HG03520 (cell line): ENCODE measurements at regions not wholly inside any gene's neighbourhood (a gene's known extent, or its start where the extent isn't known, plus 50 kb on each side); places are given as distances from the start of the nearest gene placed in this dataset.

Experiments used
- ATAC-seq: cut with Tn5 transposase; IDR thresholded peaks from one replicate; pipeline ENCODE4 v1.9.1; 2021; ENCODE audit warnings: mild to moderate bottlenecking, moderate library complexity; ENCODE audit not compliant: unreplicated experiment

DNA sequence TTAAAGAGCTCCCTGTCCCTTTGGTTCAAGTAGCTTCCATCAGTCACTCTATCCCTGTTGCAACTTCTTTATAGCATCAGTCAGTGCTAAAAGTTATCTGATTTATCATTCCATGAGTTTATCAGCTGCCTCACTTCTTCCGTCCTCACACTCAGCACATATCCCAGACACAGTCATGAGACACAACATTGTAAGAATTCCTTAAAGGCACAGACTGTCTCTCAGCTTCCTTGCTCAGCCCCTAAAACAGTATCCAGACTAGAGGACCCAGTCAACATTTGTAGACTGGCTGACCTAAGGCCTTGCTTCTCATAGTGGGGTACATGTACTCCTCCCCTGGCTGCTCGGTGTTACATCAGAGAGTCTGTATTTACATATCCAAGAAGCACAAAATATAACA lies 164.9 kb upstream of the ADGRL2 start:
- ATAC-seq, result no peak

DNA sequence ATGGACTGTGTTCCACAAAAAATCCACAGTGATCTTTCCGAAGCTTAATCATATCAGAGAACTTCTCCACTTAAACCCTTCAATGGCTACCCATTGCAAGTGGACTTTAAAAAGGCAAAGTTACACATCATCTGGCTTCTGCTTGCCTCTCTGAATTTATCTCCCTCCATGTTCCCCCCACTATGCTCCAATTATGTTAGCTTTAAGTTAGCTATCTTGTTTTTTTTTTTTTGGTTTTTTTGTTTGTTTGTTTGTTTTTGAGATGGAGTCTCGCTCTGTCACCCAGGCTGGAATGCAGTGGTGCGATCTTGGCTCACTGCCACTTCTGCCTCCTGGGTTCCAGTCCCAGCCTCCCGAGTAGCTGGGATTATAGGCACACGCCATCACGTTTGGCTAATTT lies 166.4 kb upstream of the ADGRL2 start:
- no peak for ATAC-seq

DNA sequence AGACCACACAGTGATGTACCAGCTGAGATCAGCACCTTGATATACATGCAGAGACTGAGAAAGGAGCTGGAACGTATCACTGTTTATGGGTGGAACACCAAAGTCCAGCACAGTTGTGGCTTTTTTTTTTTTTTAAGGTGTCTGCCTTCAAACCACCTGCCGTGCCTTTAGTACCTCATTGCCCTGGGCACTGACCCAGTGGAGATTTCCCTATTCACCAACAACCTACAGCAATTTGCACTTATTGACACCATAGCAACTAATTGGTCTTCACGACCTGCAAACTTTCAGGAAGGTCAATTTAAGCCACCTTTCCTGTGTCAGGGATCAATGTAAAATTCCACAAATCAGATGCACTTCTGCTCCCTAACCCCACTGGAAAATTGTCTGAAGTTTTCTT lies 181.6 kb upstream of the ADGRL2 start:
- no peak for ATAC-seq

DNA sequence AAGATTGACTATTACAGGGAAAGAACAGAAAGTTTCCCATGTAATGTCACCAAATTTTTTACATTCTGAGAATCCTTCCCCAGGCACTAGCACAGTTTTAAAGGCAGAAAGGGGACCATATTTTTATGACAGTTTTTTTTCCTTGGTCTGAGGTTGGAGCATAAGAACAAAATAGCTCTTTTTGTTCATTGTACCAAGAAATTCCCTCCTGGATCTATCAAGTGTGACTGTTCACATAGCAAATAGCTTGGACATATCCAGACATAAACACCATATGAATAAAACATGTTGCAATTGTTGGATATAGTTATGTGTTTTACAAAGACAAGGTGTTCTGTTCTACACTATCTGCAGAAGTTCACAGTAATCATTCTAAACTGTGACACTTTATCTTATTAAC lies 182.4 kb upstream of the ADGRL2 start:
- no peak for ATAC-seq

DNA sequence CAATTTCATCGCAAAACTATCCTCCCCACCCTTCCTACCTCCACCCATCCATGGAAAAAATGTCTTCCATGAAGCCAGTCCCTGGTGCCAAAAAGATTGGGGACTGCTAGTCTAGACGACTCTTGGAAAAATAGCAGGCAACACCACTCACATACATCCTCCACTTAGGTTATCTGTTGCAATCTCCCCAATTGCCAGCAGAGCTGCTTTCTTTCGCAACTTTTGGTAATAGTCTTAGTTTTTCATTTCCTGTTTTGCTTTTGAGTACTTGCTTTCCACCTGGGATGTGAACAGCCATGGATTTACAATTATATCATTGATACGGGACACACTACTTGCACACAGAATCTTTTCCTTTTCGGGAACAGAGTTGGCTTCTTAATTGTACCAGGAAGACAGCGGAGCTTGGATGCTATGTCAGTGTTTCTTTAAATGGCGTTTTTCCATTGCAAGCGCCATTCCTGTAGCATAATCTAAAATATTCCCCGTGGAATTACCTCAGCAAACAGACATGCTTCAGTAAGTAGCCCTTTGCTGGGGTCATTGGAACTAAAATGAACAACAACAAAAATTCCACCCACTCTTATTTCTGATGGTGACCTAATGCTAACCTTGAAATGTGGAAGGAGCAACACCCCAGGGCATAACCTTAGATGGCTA lies 183.3 kb upstream of the ADGRL2 start:
- no peak for ATAC-seq

DNA sequence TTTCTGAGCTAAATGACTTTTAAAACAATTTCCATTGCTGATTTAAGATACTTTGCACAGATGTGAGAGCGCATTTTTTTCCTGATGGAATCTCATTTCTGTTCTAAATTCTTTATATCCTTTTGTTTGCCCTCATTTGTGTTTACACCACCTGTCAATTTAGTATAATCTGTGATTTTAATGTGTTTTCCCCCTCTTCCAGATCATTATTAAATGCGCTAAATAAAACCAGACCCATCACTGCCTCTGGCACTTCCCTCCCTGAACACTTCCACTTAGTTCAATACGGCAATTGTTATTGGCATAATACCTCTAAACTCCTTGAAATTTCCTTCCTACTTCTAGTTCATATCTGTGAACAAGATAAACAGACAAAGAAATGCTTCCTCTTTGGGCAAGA lies 186.9 kb upstream of the ADGRL2 start:
- ATAC-seq, result no peak

DNA sequence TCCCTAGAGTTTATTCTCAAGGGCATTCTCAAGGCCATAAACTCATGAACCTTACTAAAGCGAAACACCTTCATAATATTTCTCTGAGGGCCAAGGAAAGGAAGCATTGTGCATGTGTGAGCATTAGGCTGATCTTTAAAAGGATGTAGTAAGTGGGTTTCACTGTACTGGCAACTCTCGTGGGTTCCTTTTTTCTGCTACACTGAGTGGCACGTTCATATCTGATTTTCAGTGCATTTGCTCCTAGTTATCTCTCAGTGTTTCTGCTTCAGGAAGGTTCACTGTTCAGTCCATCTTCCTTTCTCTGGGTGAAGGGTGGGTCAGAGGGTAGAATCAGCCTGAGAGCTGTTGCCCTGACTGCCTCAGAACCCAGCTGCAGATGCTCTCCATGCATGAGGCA lies 192.8 kb upstream of the ADGRL2 start:
- ATAC-seq, result no peak

DNA sequence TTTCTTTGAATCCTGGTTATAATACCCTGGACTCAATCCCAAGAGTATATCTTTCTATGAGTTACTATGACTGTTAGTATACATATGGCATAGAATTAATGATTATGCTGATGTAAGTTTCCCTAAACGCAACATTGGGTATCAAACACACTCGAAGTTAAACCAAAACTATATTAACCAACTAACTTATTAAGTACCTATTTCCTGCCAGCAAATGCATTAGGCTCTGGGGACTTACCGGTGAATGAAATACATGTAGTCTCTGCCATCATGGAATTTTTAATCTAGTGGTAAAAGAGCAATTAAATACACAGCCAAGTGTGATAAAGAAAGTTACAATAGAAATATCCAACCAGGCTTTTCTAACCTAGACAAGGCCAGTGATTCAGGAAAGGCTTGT lies 193.6 kb upstream of the ADGRL2 start:
- no peak for ATAC-seq

DNA sequence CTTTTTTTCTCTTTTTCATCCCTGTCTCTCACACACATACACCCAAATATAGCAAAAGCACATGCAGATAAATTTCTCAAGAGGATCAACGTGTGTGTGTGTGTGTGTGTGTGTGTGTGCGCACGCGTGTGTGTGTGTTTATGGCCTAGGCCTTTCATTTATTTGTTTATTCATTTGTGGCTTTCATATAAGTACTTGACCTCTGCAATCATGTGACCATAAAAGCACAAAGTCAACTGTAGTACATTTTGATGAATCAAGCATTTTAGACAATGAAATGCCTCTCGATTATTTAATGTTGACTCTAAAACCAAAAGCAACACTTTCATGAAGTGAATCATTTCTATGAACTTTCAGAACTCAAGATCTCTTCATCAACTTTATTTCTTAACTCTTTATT lies 194.1 kb upstream of the ADGRL2 start:
- no peak for ATAC-seq

DNA sequence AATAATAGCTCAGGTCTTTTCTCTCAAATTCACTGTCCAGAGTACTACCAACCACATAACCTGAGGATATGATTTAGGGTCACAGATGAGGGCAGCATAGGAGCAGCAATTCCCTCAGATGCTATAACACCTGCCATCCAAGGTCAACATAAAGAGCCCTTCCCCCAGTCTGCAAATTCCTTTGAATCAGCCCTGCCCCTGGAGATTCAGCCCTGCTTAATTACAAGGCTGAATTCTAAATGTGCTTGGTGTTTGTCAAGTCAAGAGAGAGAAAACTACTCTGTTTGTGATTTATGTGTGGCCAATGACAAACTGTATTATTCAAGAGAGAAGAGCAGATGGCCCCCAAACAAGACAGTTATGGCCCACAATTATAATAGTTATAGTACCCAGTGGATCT lies 195.7 kb upstream of the ADGRL2 start:
- ATAC-seq, result no peak

DNA sequence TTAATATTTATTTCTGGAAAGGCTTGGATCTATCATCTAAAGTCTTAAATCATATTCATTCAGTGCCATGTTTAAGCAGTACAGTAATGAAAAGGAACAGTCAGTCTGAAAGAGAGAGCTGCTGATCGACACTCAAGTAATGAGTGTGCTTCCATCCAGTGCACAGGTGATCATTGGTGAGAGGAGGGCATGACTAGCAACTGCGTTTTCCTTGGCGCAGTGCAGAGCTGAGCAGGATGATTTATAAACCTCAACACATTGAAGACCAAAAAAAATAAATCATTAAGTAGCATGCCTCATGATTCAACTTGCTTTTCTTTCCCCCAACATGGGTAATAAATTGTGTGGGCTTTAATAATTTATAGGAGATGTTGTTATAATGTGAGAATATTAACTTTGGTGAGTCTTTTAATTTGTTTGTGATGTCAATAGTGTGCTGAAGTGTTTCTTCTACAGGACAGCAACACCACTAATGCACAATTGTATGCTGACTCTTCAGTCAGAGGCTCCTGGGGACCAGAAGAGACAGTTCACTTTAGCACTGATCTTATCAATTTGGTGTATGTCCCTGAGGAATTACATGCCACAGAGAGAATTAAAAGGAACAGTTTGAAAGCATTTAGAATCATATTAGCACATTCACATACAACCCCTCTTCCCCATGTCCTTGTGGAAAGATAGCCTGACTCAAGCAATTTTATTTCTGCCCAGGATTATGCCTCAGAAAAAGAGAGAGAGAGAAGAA lies 199.7 kb upstream of the ADGRL2 start:
- no peak for ATAC-seq

DNA sequence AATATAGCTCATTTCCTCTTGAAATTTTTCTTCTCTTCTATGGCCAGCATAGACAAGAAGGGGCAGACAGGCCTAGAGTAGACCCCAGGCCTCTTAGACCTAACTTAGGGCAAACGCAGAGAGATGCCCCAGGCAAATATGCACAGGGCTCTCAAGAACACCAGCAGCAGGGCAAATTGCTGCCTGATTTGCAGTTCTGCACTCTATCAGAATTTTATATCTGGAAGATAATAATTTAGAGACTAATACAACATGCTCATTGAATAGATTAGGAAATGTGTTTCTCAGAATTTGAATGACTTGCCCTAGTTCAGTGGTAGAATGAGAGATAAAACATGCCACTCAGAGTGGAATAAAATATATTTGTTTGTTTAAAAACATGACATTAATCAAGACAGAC lies 200.4 kb upstream of the ADGRL2 start:
- ATAC-seq, result no peak

DNA sequence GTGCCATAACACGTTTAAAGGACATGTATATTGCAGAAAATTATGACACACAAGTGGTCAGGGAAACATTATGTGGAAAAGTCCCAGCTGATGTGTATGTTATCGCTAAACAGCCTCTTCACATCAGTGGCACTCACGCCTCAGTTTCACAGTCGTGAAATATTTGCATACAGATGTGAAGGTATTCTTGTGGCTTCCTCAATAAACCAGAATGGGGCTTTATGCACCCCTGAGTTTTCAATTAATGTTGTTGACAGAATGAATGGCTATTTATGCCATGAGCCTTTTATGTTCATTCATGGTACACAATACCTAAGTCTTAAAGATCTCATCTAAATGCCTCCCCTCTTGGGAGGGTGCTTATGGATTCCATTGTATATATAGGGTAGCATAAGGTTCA lies 202.1 kb upstream of the ADGRL2 start:
- ATAC-seq, result no peak

DNA sequence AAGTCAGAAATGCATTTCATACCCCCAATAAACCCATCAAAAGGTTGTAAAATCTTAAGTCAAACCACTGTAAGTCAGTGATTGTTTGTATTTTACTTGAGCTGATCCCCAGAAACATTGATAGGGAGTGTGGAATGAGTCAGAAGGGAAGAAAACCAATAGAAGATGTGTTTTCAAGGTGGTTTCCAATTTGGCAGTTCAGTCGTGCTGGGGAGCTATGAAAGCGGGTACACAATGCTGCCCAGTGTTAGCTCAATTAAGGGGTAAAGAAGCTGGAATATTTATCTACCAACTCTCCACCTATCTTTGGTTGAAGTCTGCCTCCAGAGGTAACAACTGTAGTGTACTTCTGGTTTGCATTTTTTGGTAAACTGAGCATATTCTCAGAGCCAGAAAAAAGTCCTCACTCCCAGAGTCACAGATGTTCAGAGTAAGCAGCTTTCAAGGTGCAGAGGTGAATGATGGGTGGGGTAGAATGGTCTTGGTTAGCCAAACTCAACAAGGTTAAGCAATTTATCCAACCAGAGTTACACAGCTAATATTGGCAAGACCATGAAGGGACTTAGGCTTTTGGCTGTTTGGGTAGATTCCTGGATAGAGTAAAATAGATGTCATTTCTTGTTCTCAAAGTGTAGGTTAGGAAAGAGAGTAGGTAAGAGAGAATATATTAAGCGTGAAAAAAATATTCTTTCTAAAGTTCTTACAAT lies 202.9 kb upstream of the ADGRL2 start:
- ATAC-seq, result no peak

DNA sequence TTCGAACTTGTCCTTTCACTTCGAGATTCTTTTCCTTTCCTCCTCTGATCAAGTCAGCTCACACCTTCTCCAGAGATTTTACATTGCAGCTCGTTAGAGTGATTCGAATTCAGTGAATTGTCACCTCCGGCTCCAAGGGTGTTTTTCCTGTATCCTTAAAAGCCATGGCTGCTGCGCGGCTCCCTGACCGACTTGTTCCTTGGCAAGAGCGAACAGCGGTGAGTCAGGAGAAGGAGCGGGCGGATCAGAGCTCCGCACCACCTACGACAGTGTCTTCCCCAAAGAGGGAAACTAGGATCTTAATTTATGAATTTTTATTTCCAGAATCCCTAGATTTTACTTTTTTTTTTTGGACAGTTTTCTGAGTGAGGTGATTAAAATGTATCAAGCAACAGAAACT lies 204.4 kb upstream of the ADGRL2 start:
- ATAC-seq, result no peak

DNA sequence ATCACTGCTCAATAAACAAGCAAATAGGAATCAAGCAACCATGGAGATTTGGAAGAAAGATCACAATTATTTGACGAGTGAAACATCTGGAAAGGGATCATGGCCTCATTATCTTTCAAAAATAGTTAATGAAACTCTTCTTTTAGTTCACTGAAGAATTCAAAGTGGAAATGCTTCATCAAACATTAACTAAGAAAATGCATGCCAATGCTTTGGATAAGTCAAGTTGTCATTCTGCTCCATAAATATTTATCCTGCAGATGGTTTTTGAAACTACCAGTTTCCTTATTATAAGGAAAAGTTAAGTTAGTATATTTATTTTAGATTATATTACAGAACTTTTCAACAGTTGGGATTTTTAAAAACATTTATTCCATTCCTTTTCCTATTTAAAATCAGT lies 206.5 kb upstream of the ADGRL2 start:
- ATAC-seq, result no peak

DNA sequence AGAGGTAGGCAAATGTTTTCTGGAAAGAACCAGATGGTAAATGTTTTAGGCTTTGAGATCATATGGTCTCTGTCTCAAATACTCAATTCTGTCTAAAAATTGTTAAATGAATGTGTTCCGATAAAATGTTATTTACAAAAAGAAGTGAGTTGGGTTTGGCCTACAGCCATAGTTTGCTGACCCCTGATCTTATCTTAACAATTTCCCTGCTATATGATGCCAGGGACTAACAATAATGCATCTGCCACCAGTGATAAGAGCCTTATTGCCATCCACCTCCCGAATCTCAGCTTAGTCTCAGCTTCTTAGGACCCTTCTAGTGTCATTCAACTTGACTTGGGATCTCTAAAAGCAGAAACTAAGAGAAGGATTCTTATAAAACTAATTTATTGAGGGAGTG lies 208.5 kb upstream of the ADGRL2 start:
- no peak for ATAC-seq

DNA sequence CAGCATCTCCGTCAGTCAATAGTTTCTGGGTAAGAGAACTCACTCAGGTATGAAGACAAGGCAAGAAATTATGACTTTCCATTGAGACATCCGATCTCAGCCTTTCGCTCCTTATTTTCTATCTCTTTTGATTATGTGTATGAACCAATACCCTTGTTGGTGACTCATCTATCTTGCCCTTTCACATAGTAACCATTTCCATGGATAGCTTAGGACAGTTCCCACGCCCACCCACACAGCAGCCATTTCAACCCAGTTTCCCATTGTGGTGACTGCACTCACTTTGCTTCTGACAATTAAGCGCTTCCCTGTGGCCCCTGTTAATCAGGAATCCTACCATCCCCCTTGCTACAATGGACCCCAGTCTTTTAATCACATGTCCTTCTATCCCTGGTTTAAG lies 210.6 kb upstream of the ADGRL2 start:
- ATAC-seq, result no peak

DNA sequence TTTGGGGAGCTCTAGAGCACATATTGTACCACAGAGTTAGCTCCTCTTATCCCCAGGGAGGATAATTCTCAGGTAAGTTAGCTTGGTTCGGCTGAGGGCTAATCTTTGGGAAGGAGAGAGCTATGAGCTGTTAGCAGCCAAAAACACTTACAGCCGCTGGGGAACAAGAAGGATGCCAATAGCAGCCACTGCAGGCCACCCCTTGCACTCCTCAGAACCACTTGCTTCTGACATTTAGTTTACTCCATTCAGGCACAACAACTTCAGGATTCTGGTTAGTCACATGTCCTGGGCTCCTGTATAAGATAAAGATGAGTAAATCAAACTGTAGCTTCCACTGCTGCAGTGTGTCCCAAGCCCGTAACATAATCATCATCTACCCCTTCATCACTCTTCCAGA lies 212.6 kb upstream of the ADGRL2 start:
- no peak for ATAC-seq

DNA sequence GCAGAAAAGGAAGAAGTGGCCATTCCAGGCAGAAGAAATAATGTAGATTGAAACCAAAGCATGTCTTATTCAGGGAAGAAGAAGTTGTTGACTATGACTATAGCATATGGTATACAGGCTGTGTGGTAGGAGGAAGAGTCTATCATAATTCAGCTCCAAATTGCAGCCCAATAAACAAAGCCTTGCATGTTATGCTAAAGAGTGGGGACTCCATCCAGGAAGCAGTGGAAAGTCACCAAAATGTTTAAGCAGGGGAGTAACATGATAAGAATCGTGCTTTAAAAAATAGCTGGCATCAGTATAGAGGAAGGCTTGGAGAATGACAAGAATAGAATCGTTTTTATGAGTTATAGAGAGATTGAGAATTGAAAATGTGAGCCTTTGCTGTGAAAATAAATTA lies 213.3 kb upstream of the ADGRL2 start:
- no peak for ATAC-seq

DNA sequence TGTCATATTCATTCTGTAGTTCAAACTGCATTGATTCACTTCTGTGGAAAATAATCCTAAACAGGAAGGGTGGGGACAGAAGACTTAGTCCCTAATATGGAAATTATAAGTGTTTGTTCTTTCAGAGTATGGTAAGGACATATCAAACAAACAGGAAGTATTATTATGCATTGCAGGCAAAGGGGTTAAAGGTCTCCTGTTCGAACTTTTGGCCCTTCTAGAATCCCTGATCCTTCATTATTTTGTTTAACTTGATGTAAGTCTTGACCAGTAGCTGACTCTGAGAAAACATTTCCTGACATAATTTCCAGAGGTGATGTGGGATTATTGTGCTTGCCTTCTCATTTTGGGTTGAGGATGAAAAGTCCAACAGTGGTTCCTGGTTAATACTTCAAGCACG lies 215.4 kb upstream of the ADGRL2 start:
- ATAC-seq, result no peak

DNA sequence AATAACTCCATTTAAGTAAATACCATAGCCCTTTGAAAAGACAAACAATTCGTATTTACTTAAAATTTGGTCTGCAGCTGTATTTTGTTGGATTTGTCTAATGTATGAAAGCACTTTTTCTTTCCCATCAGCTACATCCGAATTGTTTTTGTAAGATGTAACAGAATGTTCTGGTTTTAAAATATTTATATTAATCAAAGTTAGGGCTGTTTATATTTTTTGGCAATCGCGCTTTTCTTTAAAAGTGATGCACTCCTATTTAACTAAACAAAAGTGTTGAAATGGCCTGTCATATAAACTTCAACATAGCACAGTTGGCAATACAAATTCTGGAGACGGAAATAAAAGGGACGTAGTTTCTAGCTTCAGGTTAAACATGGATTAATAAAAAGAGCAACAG lies 216.3 kb upstream of the ADGRL2 start:
- ATAC-seq, result no peak
